HEK293 (cell line): ENCODE measurements at regions not wholly inside any gene's neighbourhood (a gene's known extent, or its start where the extent isn't known, plus 50 kb on each side); places are given as distances from the start of the nearest gene placed in this dataset.

Source experiments
- HOXD13 ChIP-seq: sonication (generic); formaldehyde crosslinking; IDR thresholded peaks from 2 replicates; pipeline ENCODE4 v1.8.0; 2022; ENCODE audit warnings: missing genetic modification reagents, borderline replicate concordance
- KLF9 ChIP-seq: fragments of 450-650 bp; formaldehyde crosslinking; IDR thresholded peaks from 2 replicates; pipeline ENCODE4 v1.5.1; 2016; ENCODE audit warnings: missing biosample characterization, missing genetic modification characterization, low read depth
- PRDM4 ChIP-seq: fragments of 450-650 bp; formaldehyde crosslinking; IDR thresholded peaks from 2 replicates; pipeline ENCODE4 v1.5.1; 2017; ENCODE audit warnings: missing biosample characterization, missing genetic modification characterization
- SALL2 ChIP-seq: fragments of 450-650 bp; formaldehyde crosslinking; IDR thresholded peaks from 2 replicates; pipeline ENCODE4 v1.5.0; 2017; ENCODE audit warnings: missing biosample characterization, mild to moderate bottlenecking, missing genetic modification characterization, borderline replicate concordance
- SP3 ChIP-seq: fragments of 450-650 bp; formaldehyde crosslinking; IDR thresholded peaks from 2 replicates; pipeline ENCODE4 v1.5.1; 2016; ENCODE audit warnings: missing biosample characterization, missing genetic modification characterization
- TRIM28 ChIP-seq: IDR thresholded peaks from 2 replicates; pipeline ENCODE4 v1.6.1; 2011; ENCODE audit warnings: low read length, control low read depth, borderline replicate concordance
- ZBTB10 ChIP-seq: fragments of 450-650 bp; formaldehyde crosslinking; IDR thresholded peaks from 2 replicates; pipeline ENCODE4 v1.5.1; 2016; ENCODE audit warnings: missing biosample characterization, missing genetic modification characterization
- ZBTB8A ChIP-seq: fragments of 450-650 bp; formaldehyde crosslinking; IDR thresholded peaks from 2 replicates; pipeline ENCODE4 v1.5.1; 2016; ENCODE audit warnings: missing biosample characterization, missing genetic modification characterization
- ZEB2 ChIP-seq: fragments of 450-650 bp; formaldehyde crosslinking; IDR thresholded peaks from 2 replicates; pipeline ENCODE4 v1.5.1; 2016; ENCODE audit warnings: missing biosample characterization, missing genetic modification characterization
- ZFHX2 ChIP-seq: fragments of 450-650 bp; formaldehyde crosslinking; conservative IDR thresholded peaks from 2 replicates; pipeline ENCODE4 v1.5.1; 2016; ENCODE audit warnings: missing biosample characterization, missing genetic modification characterization
- ZFP37 ChIP-seq: fragments of 450-650 bp; formaldehyde crosslinking; IDR thresholded peaks from 2 replicates; pipeline ENCODE4 v1.5.1; 2016; ENCODE audit warnings: missing biosample characterization, missing genetic modification characterization
- ZNF112 ChIP-seq: fragments of 450-650 bp; formaldehyde crosslinking; IDR thresholded peaks from 2 replicates; pipeline ENCODE4 v1.5.0; 2017; ENCODE audit warnings: missing biosample characterization, missing genetic modification characterization
- ZNF133 ChIP-seq: fragments of 450-650 bp; formaldehyde crosslinking; IDR thresholded peaks from 2 replicates; pipeline ENCODE4 v1.5.1; 2016; ENCODE audit warnings: missing biosample characterization, missing genetic modification characterization
- ZNF138 ChIP-seq: fragments of 450-650 bp; formaldehyde crosslinking; IDR thresholded peaks from 2 replicates; pipeline ENCODE4 v1.5.1; 2016; ENCODE audit warnings: missing biosample characterization, missing genetic modification characterization, borderline replicate concordance
- ZNF146 ChIP-seq: fragments of 450-650 bp; formaldehyde crosslinking; IDR thresholded peaks from 2 replicates; pipeline ENCODE4 v1.5.1; 2016; ENCODE audit warnings: missing biosample characterization, missing genetic modification characterization
- ZNF174 ChIP-seq: fragments of 450-650 bp; formaldehyde crosslinking; IDR thresholded peaks from 2 replicates; pipeline ENCODE4 v1.5.0; 2017; ENCODE audit warnings: missing biosample characterization, mild to moderate bottlenecking, missing genetic modification characterization
- ZNF2 ChIP-seq: fragments of 450-650 bp; formaldehyde crosslinking; IDR thresholded peaks from 2 replicates; pipeline ENCODE4 v1.5.1; 2016; ENCODE audit warnings: missing biosample characterization, missing genetic modification characterization
- ZNF211 ChIP-seq: fragments of 450-650 bp; formaldehyde crosslinking; IDR thresholded peaks from 2 replicates; pipeline ENCODE4 v1.5.1; 2016; ENCODE audit warnings: low read depth, missing biosample characterization, missing genetic modification characterization
- ZNF23 ChIP-seq: fragments of 450-650 bp; formaldehyde crosslinking; IDR thresholded peaks from 2 replicates; pipeline ENCODE4 v1.5.1; 2016; ENCODE audit warnings: missing biosample characterization, missing genetic modification characterization, borderline replicate concordance
- ZNF239 ChIP-seq: fragments of 450-650 bp; formaldehyde crosslinking; IDR thresholded peaks from 2 replicates; pipeline ENCODE4 v1.5.1; 2016; ENCODE audit warnings: missing biosample characterization, missing genetic modification characterization
- ZNF274 ChIP-seq, 2 experiments: fragments of 200-500 bp in 1 of 2; fragments of 450-650 bp in 1 of 2; sonication (Bioruptor generic) in 1 of 2; formaldehyde crosslinking in 1 of 2; IDR thresholded peaks; 2 replicates each; pipeline versions ENCODE4 v1.5.1 to v1.6.1; 2014 to 2016; ENCODE audit warnings: borderline replicate concordance in 1 of 2, inconsistent platforms in 1 of 2, low read length in 1 of 2, missing biosample characterization in 1 of 2, missing genetic modification characterization in 1 of 2
- ZNF324 ChIP-seq: fragments of 450-650 bp; formaldehyde crosslinking; IDR thresholded peaks from 2 replicates; pipeline ENCODE4 v1.5.1; 2016; ENCODE audit warnings: missing biosample characterization, missing genetic modification characterization
- ZNF404 ChIP-seq: fragments of 450-650 bp; formaldehyde crosslinking; IDR thresholded peaks from 2 replicates; pipeline ENCODE4 v1.5.1; 2017; ENCODE audit warnings: missing biosample characterization, missing genetic modification characterization
- ZNF423 ChIP-seq: fragments of 450-650 bp; formaldehyde crosslinking; IDR thresholded peaks from 2 replicates; pipeline ENCODE4 v1.5.1; 2016; ENCODE audit warnings: missing biosample characterization, missing genetic modification characterization
- ZNF501 ChIP-seq: fragments of 450-650 bp; formaldehyde crosslinking; IDR thresholded peaks from 2 replicates; pipeline ENCODE4 v1.5.1; 2016; ENCODE audit warnings: missing biosample characterization, missing genetic modification characterization
- ZNF514 ChIP-seq: fragments of 450-650 bp; formaldehyde crosslinking; IDR thresholded peaks from 2 replicates; pipeline ENCODE4 v1.5.1; 2016; ENCODE audit warnings: missing biosample characterization, missing genetic modification characterization
- ZNF521 ChIP-seq: fragments of 450-650 bp; formaldehyde crosslinking; IDR thresholded peaks from 2 replicates; pipeline ENCODE4 v1.5.1; 2017; ENCODE audit warnings: missing biosample characterization, mild to moderate bottlenecking, missing genetic modification characterization
- ZNF571 ChIP-seq: fragments of 450-650 bp; formaldehyde crosslinking; IDR thresholded peaks from 2 replicates; pipeline ENCODE4 v1.5.0; 2017; ENCODE audit warnings: missing biosample characterization, missing genetic modification characterization
- ZNF600 ChIP-seq: fragments of 450-650 bp; formaldehyde crosslinking; IDR thresholded peaks from 2 replicates; pipeline ENCODE4 v1.5.1; 2016; ENCODE audit warnings: missing biosample characterization, missing genetic modification characterization
- ZNF623 ChIP-seq: fragments of 450-650 bp; formaldehyde crosslinking; IDR thresholded peaks from 2 replicates; pipeline ENCODE4 v1.5.1; 2016; ENCODE audit warnings: missing biosample characterization, missing genetic modification characterization
- ZNF654 ChIP-seq: fragments of 450-650 bp; formaldehyde crosslinking; IDR thresholded peaks from 2 replicates; pipeline ENCODE4 v1.5.1; 2016; ENCODE audit warnings: low read depth, missing biosample characterization, missing genetic modification characterization
- ZNF701 ChIP-seq: fragments of 450-650 bp; formaldehyde crosslinking; IDR thresholded peaks from 2 replicates; pipeline ENCODE4 v1.5.1; 2016; ENCODE audit warnings: missing biosample characterization, missing genetic modification characterization
- ZNF768 ChIP-seq: fragments of 450-650 bp; formaldehyde crosslinking; IDR thresholded peaks from 2 replicates; pipeline ENCODE4 v1.5.1; 2018; ENCODE audit warnings: missing biosample characterization, mild to moderate bottlenecking, missing genetic modification characterization
- ZNF777 ChIP-seq: fragments of 450-650 bp; formaldehyde crosslinking; IDR thresholded peaks from 2 replicates; pipeline ENCODE4 v1.5.1; 2017; ENCODE audit warnings: missing biosample characterization, missing genetic modification characterization, borderline replicate concordance
- ZNF792 ChIP-seq: fragments of 450-650 bp; formaldehyde crosslinking; IDR thresholded peaks from 2 replicates; pipeline ENCODE4 v1.5.1; 2016; ENCODE audit warnings: missing biosample characterization, missing genetic modification characterization
- ZSCAN18 ChIP-seq: fragments of 450-650 bp; formaldehyde crosslinking; IDR thresholded peaks from 2 replicates; pipeline ENCODE4 v1.5.1; 2016; ENCODE audit warnings: missing biosample characterization, missing genetic modification characterization
- ZXDB ChIP-seq: fragments of 450-650 bp; formaldehyde crosslinking; IDR thresholded peaks from 2 replicates; pipeline ENCODE4 v1.5.1; 2016; ENCODE audit warnings: missing biosample characterization, missing genetic modification characterization

GRCh38 chr4:24471486-24472160 is 112.7 kb downstream of the DHX15 start (continued):
- TF ChIP-seq ZSCAN18 (tag by site-specific recombination), result no peak
- no peak for TF ChIP-seq ZNF146 (tag by site-specific recombination)
- TF ChIP-seq ZNF521 (tag by site-specific recombination), result no peak
- TF ChIP-seq ZNF571, result no peak
- no peak for TF ChIP-seq HOXD13 (CRISPR knock-in tag)
- no peak for TF ChIP-seq ZNF792 (tag by site-specific recombination)
- no peak for TF ChIP-seq ZNF423 (tag by site-specific recombination)
- TF ChIP-seq ZNF324, result no peak
- TF ChIP-seq ZNF23, result no peak
- no peak for TF ChIP-seq ZNF174
- no peak for TF ChIP-seq ZNF2 (tag by site-specific recombination)
- TF ChIP-seq KLF9, result no peak; the same call in none of the 2 replicates
- peak; percentile 91 for TF ChIP-seq ZBTB10 (tag by site-specific recombination)
- TF ChIP-seq ZNF777 (tag by site-specific recombination), result no peak
- TF ChIP-seq ZNF654 (tag by site-specific recombination), result no peak
- TF ChIP-seq SP3 (tag by site-specific recombination), result no peak
- TF ChIP-seq ZNF274 (IDR thresholded peaks at IDR 0.05; ENCODE audit: low read length), result no peak
- TF ChIP-seq ZNF274 (tag by site-specific recombination; IDR thresholded peaks at IDR 0.05; ENCODE audit: borderline replicate concordance), result no peak
- TF ChIP-seq ZNF239 (tag by site-specific recombination), result no peak
- no peak for TF ChIP-seq ZNF404
- TF ChIP-seq ZFHX2 (tag by site-specific recombination), result 0 out of 2 replicates have a peak, but pooled peaks have one; percentile 25
- no peak for TF ChIP-seq ZNF138 (tag by site-specific recombination)
- TF ChIP-seq PRDM4 (tag by site-specific recombination), result no peak
- TF ChIP-seq ZFP37, result no peak
- TF ChIP-seq ZNF701 (tag by site-specific recombination), result no peak
- no peak for TF ChIP-seq ZNF211 (tag by site-specific recombination)
- TF ChIP-seq ZBTB8A (tag by site-specific recombination), result peak; percentile 85
- peak; percentile 1; the same call in 1 of the 2 replicates for TF ChIP-seq ZNF501
- TF ChIP-seq ZNF623 (tag by site-specific recombination), result no peak
- TF ChIP-seq ZNF600 (tag by site-specific recombination), result no peak
- TF ChIP-seq ZNF112 (tag by site-specific recombination), result no peak
- no peak for TF ChIP-seq TRIM28
- TF ChIP-seq ZNF768 (tag by site-specific recombination), result no peak
- TF ChIP-seq ZNF514 (tag by site-specific recombination), result no peak
- TF ChIP-seq ZEB2 (tag by site-specific recombination), result no peak; the same call in none of the 2 replicates
- no peak for TF ChIP-seq ZNF133 (tag by site-specific recombination)
- TF ChIP-seq SALL2 (tag by site-specific recombination), result no peak
- TF ChIP-seq ZXDB (tag by site-specific recombination), result no peak
